ENCODE measurements at regions not wholly inside any gene's neighbourhood (a gene's known extent, or its start where the extent isn't known, plus 50 kb on each side); places are given as distances from the start of the nearest gene placed in this dataset.

GRCh38 chrX:131818297-131818936, 204.7 kb upstream of the STK26 start:
- TF ChIP-seq, protein P1, sequence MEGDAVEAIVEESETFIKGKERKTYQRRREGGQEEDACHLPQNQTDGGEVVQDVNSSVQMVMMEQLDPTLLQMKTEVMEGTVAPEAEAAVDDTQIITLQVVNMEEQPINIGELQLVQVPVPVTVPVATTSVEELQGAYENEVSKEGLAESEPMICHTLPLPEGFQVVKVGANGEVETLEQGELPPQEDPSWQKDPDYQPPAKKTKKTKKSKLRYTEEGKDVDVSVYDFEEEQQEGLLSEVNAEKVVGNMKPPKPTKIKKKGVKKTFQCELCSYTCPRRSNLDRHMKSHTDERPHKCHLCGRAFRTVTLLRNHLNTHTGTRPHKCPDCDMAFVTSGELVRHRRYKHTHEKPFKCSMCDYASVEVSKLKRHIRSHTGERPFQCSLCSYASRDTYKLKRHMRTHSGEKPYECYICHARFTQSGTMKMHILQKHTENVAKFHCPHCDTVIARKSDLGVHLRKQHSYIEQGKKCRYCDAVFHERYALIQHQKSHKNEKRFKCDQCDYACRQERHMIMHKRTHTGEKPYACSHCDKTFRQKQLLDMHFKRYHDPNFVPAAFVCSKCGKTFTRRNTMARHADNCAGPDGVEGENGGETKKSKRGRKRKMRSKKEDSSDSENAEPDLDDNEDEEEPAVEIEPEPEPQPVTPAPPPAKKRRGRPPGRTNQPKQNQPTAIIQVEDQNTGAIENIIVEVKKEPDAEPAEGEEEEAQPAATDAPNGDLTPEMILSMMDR (IDR thresholded peaks at IDR 0.05; ENCODE audit: insufficient read depth, low read length, poor library complexity, severe bottlenecking) = no peak
- H3K36me3 ChIP-seq (ENCODE audit: control insufficient read depth, insufficient read depth, low read length) = no peaks in the 10 kb centered on the region
- H3K4me3 ChIP-seq (ENCODE audit: low read depth, low read length) = no peak overlapping the region
- no peak for DNase-seq (ENCODE audit: low read depth)
- H3K27me3 ChIP-seq (ENCODE audit: control insufficient read depth, insufficient read depth, low read length) = no peaks in the 10 kb centered on the region

- Histone ChIP-seq H3K27me3 (ENCODE audit: control insufficient read depth, insufficient read depth, low read length) (no peaks in the 10 kb centered on the region), H3K36me3 (ENCODE audit: control insufficient read depth, insufficient read depth, low read length) (no peaks in the 10 kb centered on the region), H3K4me3 (ENCODE audit: low read depth, low read length) (peak overlapping the region; percentile 36)
- DNase-seq (ENCODE audit: low read depth) = peak; percentile 21
- TF ChIP-seq, protein P1 (IDR thresholded peaks at IDR 0.05; ENCODE audit: insufficient read depth, low read length, poor library complexity, severe bottlenecking) = peak; percentile 14
These were observed 201.0 kb upstream of the STK26 start for GRCh38 chrX:131821945-131822622.

GRCh38 chrX:131826572-131826971, 196.5 kb upstream of the STK26 start:
- no peak for DNase-seq (ENCODE audit: low read depth)
- TF ChIP-seq, protein P1 (IDR thresholded peaks at IDR 0.05; ENCODE audit: insufficient read depth, low read length, poor library complexity, severe bottlenecking) = no peak
- Histone ChIP-seq H3K4me3 (ENCODE audit: low read depth, low read length) (no peak overlapping the region), H3K36me3 (ENCODE audit: control insufficient read depth, insufficient read depth, low read length) (no peaks in the 10 kb centered on the region), H3K27me3 (ENCODE audit: control insufficient read depth, insufficient read depth, low read length) (no peaks in the 10 kb centered on the region)

DNA sequence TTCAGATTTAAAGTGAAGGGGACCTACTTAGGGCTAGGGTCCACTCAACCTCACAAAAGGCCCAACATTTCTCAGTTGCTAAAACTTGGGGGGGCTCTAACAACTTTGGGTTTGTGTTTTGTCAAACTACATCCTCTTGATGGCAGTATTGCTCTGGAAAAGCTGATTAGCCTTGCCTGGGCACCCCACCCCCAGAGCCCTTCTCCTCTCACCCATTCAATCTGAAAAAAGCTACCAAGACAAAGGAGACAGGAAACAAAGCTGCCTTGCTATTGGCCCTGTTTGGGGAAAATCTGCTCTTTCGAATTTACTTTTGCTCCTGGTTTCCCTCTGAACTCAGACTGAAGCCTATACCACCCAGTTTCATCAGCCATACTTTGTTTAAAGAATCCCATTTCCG, 195.2 kb upstream of the STK26 start:
- H3K36me3 ChIP-seq (ENCODE audit: control insufficient read depth, insufficient read depth, low read length) = no peaks in the 10 kb centered on the region
- DNase-seq (ENCODE audit: low read depth) = no peak
- H3K4me3 ChIP-seq (ENCODE audit: low read depth, low read length) = no peak overlapping the region
- TF ChIP-seq, protein P1 (IDR thresholded peaks at IDR 0.05; ENCODE audit: insufficient read depth, low read length, poor library complexity, severe bottlenecking) = no peak
- no peaks in the 10 kb centered on the region for H3K27me3 ChIP-seq (ENCODE audit: control insufficient read depth, insufficient read depth, low read length)

DNA sequence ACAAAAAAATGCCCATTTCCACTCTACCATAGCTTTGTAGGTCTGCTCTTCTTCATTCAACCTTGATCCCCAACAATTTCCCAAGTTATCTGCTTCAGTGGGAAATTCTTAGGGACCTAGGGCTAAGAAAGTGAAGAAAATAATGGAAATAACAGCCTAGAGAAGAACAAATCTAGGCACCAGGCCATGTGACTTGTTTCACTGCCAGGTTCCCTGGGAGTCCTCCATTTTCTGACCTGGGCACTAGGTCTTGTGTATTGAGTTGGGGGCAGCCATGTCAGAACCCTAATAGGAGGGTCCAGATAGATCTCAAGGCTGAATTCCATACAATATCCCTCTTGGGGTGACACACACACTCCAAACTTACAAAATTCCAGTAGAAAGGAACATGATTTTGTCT, 194.6 kb upstream of the STK26 start:
- H3K27me3 ChIP-seq (ENCODE audit: control insufficient read depth, insufficient read depth, low read length) = no peaks in the 10 kb centered on the region
- H3K4me3 ChIP-seq (ENCODE audit: low read depth, low read length) = no peak overlapping the region
- no peak for DNase-seq (ENCODE audit: low read depth)
- TF ChIP-seq, protein P1 (IDR thresholded peaks at IDR 0.05; ENCODE audit: insufficient read depth, low read length, poor library complexity, severe bottlenecking) = no peak
- no peaks in the 10 kb centered on the region for H3K36me3 ChIP-seq (ENCODE audit: control insufficient read depth, insufficient read depth, low read length)
